Sigmoid colon (tissue), 6 donors: ENCODE measurements at regions not wholly inside any gene's neighbourhood (a gene's known extent, or its start where the extent isn't known, plus 50 kb on each side); places are given as distances from the start of the nearest gene placed in this dataset.

Source experiments
- DNase-seq: peaks from one replicate; pipeline ENCODE4 v3.0.0-alpha.2; 2019
- H3K27ac ChIP-seq, 4 donors: fragments of 200-600 bp; sonication (generic); one replicate each; pipeline ENCODE4 v1.5.1; 2016 to 2019; ENCODE audit warnings: mild to moderate bottlenecking in 1 of 4
- H3K27me3 ChIP-seq, 3 donors: fragments of 200-600 bp; sonication (generic); one replicate each; pipeline ENCODE4 v1.5.1; 2019; ENCODE audit warnings: mild to moderate bottlenecking in 1 of 3
- H3K36me3 ChIP-seq, 4 donors: fragments of 200-600 bp; sonication (generic); one replicate each; pipeline ENCODE4 v1.5.1; 2016 to 2019
- H3K4me1 ChIP-seq, 4 donors: fragments of 200-600 bp; sonication (generic); one replicate each; pipeline ENCODE4 v1.5.1; 2017 to 2019
- H3K4me3 ChIP-seq, 4 donors: fragments of 200-600 bp; sonication (generic); one replicate each; pipeline ENCODE4 v1.5.1; 2017 to 2019; ENCODE audit warnings: mild to moderate bottlenecking in 2 of 4, moderate library complexity in 1 of 4
- H3K9me3 ChIP-seq, 4 donors: fragments of 200-600 bp in 3 of 4; sonication (generic) in 3 of 4; one replicate each; pipeline versions ENCODE4 v1.5.1 to v1.6.1; 2013 to 2019
- EP300 ChIP-seq, 4 donors: sonication (generic); formaldehyde crosslinking; IDR thresholded peaks; one replicate each; pipeline ENCODE4 v1.6.1; 2017; ENCODE audit warnings: antibody characterized with exemption in 4 of 4
- POLR2A ChIP-seq, 2 donors: fragments of 450-650 bp; IDR thresholded peaks; one replicate each; pipeline ENCODE4 v1.6.1; 2016; ENCODE audit warnings: antibody characterized with exemption in 2 of 2, mild to moderate bottlenecking in 2 of 2, moderate library complexity in 2 of 2
- POLR2AphosphoS5 ChIP-seq, 4 donors: sonication (generic); formaldehyde crosslinking; IDR thresholded peaks; one replicate each; pipeline ENCODE4 v1.6.1; 2017; ENCODE audit warnings: antibody characterized with exemption in 4 of 4
- WGBS, 2 donors: extraction: QIAGEN DNeasy Blood & Tissue Kit; methylation state at CpG; one replicate each; pipeline ENCODE4 v1.1.7; 2013; 5-methylcytosine and 5-hydroxymethylcytosine counted together
- intact Hi-C: fragments of 100-400 bp; cut with DNase I; formaldehyde crosslinking; loops from one replicate; pipeline ENCODE4 v1.15.1; 2023
- TF ChIP-seq, protein P1 (sequence below), 4 experiments: fragments of 450-650 bp in 3 of 4; fragments of 200-600 bp in 1 of 4; IDR thresholded peaks; one replicate each; pipeline ENCODE4 v1.5.1; 2016 to 2019; ENCODE audit warnings: antibody characterized with exemption in 4 of 4, mild to moderate bottlenecking in 3 of 4, moderate library complexity in 2 of 4
- donor health status: healthy with polysubstance abuse.
- donor health status: healthy.

DNA sequence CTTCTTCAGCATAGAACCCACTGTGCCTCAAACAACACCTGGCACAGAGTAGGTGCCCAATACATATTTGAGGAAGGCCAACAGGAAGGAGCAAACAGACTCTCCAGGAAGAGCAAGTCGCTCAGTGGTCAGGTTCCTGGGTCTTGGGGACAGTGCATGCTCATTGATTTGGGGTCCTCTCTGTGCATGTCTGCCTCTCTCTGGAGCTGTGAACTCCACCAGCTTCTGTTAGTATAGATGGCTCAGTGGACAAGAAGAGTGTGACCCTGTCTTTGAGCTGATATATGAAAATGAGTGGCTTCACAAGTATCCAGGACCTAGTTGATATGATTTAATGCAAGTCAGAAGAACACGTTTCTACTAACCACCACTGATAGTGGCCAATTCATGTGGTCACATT is 98.7 kb downstream of the KCTD15 start:
- TF ChIP-seq POLR2AphosphoS5 (IDR thresholded peaks at IDR 0.05) (no peak), POLR2A (IDR thresholded peaks at IDR 0.05) (no peak), EP300 (IDR thresholded peaks at IDR 0.05) (no peak)
- TF ChIP-seq, protein P1, sequence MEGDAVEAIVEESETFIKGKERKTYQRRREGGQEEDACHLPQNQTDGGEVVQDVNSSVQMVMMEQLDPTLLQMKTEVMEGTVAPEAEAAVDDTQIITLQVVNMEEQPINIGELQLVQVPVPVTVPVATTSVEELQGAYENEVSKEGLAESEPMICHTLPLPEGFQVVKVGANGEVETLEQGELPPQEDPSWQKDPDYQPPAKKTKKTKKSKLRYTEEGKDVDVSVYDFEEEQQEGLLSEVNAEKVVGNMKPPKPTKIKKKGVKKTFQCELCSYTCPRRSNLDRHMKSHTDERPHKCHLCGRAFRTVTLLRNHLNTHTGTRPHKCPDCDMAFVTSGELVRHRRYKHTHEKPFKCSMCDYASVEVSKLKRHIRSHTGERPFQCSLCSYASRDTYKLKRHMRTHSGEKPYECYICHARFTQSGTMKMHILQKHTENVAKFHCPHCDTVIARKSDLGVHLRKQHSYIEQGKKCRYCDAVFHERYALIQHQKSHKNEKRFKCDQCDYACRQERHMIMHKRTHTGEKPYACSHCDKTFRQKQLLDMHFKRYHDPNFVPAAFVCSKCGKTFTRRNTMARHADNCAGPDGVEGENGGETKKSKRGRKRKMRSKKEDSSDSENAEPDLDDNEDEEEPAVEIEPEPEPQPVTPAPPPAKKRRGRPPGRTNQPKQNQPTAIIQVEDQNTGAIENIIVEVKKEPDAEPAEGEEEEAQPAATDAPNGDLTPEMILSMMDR (IDR thresholded peaks at IDR 0.05) = no peak
- no peak for DNase-seq
- no peak overlapping the region for H3K27ac ChIP-seq
- no peaks in the 10 kb centered on the region for H3K4me1 ChIP-seq
- WGBS, 2 donors = 60% methylated on average over 2 of the region's 2 CpGs
- peaks cover 0 to 10% (median 0%) of the 10 kb centered on the region in 4 donors for H3K9me3 ChIP-seq
- no peaks in the 10 kb centered on the region for H3K27me3 ChIP-seq
- intact Hi-C loops = no loop called here
- H3K4me3 ChIP-seq = no peak overlapping the region
- H3K36me3 ChIP-seq = no peaks in the 10 kb centered on the region

- no peak for DNase-seq
- intact Hi-C loops = no loop called here
- H3K4me3 ChIP-seq = no peak overlapping the region
- TF ChIP-seq POLR2A (IDR thresholded peaks at IDR 0.05) (no peak), POLR2AphosphoS5 (IDR thresholded peaks at IDR 0.05) (no peak), EP300 (IDR thresholded peaks at IDR 0.05) (no peak)
- TF ChIP-seq, protein P1 (IDR thresholded peaks at IDR 0.05) = no peak
- peaks cover 0 to 11% (median 9%) of the 10 kb centered on the region in 3 donors for H3K27me3 ChIP-seq
- peaks cover 0 to 10% (median 0%) of the 10 kb centered on the region in 4 donors for H3K9me3 ChIP-seq
- no peak overlapping the region for H3K27ac ChIP-seq
- no peaks in the 10 kb centered on the region for H3K36me3 ChIP-seq
- H3K4me1 ChIP-seq = no peaks in the 10 kb centered on the region
These were observed 101.5 kb downstream of the KCTD15 start for GRCh38 chr19:33898062-33898677.

DNA sequence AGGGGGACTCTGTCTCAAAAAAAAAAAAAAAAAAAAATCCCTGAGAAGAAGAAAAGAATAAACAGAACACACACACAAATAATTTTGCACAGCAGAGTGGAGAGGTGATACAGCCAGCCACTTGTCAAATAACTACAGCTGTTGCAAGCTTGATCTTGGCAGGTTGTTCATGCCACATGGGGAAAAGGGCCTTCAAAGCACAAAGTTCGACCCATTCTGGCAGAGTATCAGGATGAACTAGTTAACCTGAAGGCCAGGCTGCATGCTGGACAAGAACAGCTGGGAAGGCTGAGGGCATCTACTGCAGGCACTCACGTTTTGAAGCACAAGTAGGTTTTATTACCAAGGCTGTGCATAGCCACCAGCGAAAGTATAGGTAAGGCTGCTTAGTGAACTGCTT is 104.1 kb downstream of the KCTD15 start:
- no peak for DNase-seq
- H3K9me3 ChIP-seq = peaks cover 0 to 10% (median 0%) of the 10 kb centered on the region in 4 donors
- no peak overlapping the region for H3K27ac ChIP-seq
- H3K27me3 ChIP-seq = peaks cover 4 to 37% (median 20%) of the 10 kb centered on the region in 3 donors
- H3K4me3 ChIP-seq = no peak overlapping the region
- no peaks in the 10 kb centered on the region for H3K36me3 ChIP-seq
- peaks cover 0 to 8% (median 5%) of the 10 kb centered on the region in 4 donors for H3K4me1 ChIP-seq
- 33 to 66% methylated on average over 3 of the region's 3 CpGs for WGBS, 2 donors
- TF ChIP-seq POLR2AphosphoS5 (IDR thresholded peaks at IDR 0.05) = no peak
- intact Hi-C loops = no loop called here

DNA sequence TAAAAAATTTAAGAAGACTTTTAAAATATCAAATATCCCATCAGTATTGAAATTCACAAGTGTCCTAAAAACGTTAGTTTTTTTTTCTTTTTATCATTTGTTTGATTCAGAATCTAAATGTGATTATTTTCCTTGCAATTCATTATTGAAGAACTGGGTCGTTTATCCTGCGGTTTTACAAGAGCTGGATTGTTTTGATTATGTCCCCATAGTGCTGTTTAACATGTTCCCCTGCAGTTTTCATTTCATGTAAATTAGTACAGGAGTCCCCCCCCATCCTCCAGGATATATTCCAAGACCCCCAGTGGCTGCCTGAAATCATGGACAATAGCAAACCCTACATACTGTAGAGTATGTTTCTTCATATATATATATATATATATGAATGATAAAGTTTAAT is 105.7 kb downstream of the KCTD15 start:
- intact Hi-C loops = no loop called here
- H3K36me3 ChIP-seq = no peaks in the 10 kb centered on the region
- peaks cover 12 to 53% (median 31%) of the 10 kb centered on the region in 3 donors for H3K27me3 ChIP-seq

GRCh38 chr19:33902802-33903488 is 106.3 kb downstream of the KCTD15 start:
- no peaks in the 10 kb centered on the region for H3K36me3 ChIP-seq
- 43 to 62% methylated on average over 17 to 22 of the region's 22 CpGs for WGBS, 2 donors
- TF ChIP-seq POLR2AphosphoS5 (IDR thresholded peaks at IDR 0.05) = no peak
- no peak overlapping the region for H3K4me3 ChIP-seq
- H3K4me1 ChIP-seq = peaks cover 0 to 20% (median 16%) of the 10 kb centered on the region in 4 donors
- intact Hi-C loops = no loop called here
- peaks cover 0 to 9% (median 0%) of the 10 kb centered on the region in 4 donors for H3K9me3 ChIP-seq
- peaks cover 12 to 59% (median 31%) of the 10 kb centered on the region in 3 donors for H3K27me3 ChIP-seq
- H3K27ac ChIP-seq = no peak overlapping the region
- DNase-seq = no peak

More for the DNA sequence above, 105.7 kb downstream of the KCTD15 start:
- no peak overlapping the region for H3K4me3 ChIP-seq
- DNase-seq = no peak
- no peak overlapping the region for H3K27ac ChIP-seq
- peaks cover 0 to 20% (median 16%) of the 10 kb centered on the region in 4 donors for H3K4me1 ChIP-seq
- TF ChIP-seq, protein P1 (IDR thresholded peaks at IDR 0.05) = no peak
- TF ChIP-seq EP300 (IDR thresholded peaks at IDR 0.05) (no peak), POLR2A (IDR thresholded peaks at IDR 0.05) (no peak), POLR2AphosphoS5 (IDR thresholded peaks at IDR 0.05) (no peak)
- peaks cover 0 to 10% (median 0%) of the 10 kb centered on the region in 4 donors for H3K9me3 ChIP-seq
- WGBS, 2 donors = 45 to 64% methylated on average over 3 of the region's 3 CpGs
